ENCODE measurements at regions not wholly inside any gene's neighbourhood (a gene's known extent, or its start where the extent isn't known, plus 50 kb on each side); places are given as distances from the start of the nearest gene placed in this dataset.

DNA sequence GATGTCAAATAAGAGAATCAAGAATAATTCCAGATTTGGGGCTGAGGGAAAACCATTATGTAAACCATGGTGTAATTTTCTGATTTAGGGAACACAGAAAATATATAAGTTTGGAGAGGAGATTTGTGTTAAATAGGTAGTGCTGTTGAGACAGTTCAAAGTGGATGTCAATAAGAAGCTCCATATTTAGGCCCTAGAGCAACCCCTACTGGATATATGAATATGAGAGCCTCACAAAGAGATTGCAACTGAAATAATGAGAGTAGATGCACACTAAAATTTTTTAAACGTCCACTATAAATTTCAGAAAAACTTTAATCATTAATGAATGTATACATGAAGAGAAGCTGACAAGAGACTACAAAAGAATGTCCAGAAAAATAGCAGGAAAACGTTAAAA, 1447.8 kb upstream of the PRMT6 start:
- ChIA-PET CTCF (no interaction called here), POLR2A (no interaction called here)
- intact Hi-C loops (cut with micrococcal nuclease) (no loop called here), dilution Hi-C loops (cut with MboI; ENCODE audit: extremely low pct_ligation_motif_present, low sequenced_read_pairs) (no loop called here)
- BruUV-seq (replicated peaks): no TSS peak
- Histone ChIP-seq H3K9me3 (replicated peaks; ENCODE audit: control insufficient read depth, insufficient read depth, low read length) (no peaks in the 10 kb centered on the region), H3K79me2 (ENCODE audit: control insufficient read depth, insufficient read depth, low read length) (no peaks in the 10 kb centered on the region), H3K4me1 (ENCODE audit: control insufficient read depth, extremely low read depth, insufficient read depth, low read length) (no peaks in the 10 kb centered on the region), H3K27me3 (ENCODE audit: control insufficient read depth in 2 of 2, insufficient read depth in 2 of 2, low read length in 2 of 2) (no peaks in the 10 kb centered on the region), H3K36me3 (ENCODE audit: control insufficient read depth in 2 of 2, extremely low read depth in 1 of 2, insufficient read depth in 2 of 2, low read length in 2 of 2) (no peaks in the 10 kb centered on the region), H3K9me1 (replicated peaks; ENCODE audit: control insufficient read depth, extremely low read depth, insufficient read depth, low read length) (no peaks in the 10 kb centered on the region), H3K9ac (replicated peaks; ENCODE audit: extremely low read depth, insufficient read depth, low read length) (no peak overlapping the region), H3K4me3 (replicated peaks in 1 of 3; ENCODE audit: insufficient read depth in 1 of 3, low read depth in 1 of 3, low read length in 3 of 3) (no peak overlapping the region), H2AFZ (ENCODE audit: low read depth, low read length) (no peak overlapping the region), H3K4me2 (ENCODE audit: insufficient read depth, low read length) (no peak overlapping the region), H3K27ac (ENCODE audit: insufficient read depth, low read depth, low read length) (no peak overlapping the region), H4K20me1 (replicated peaks; ENCODE audit: control insufficient read depth, extremely low read depth, insufficient read depth, low read length) (no peaks in the 10 kb centered on the region)
- FAIRE-seq (no peak), DNase-seq (ENCODE audit: low read depth, low spot score) (no peak)
- TF ChIP-seq, protein P1, sequence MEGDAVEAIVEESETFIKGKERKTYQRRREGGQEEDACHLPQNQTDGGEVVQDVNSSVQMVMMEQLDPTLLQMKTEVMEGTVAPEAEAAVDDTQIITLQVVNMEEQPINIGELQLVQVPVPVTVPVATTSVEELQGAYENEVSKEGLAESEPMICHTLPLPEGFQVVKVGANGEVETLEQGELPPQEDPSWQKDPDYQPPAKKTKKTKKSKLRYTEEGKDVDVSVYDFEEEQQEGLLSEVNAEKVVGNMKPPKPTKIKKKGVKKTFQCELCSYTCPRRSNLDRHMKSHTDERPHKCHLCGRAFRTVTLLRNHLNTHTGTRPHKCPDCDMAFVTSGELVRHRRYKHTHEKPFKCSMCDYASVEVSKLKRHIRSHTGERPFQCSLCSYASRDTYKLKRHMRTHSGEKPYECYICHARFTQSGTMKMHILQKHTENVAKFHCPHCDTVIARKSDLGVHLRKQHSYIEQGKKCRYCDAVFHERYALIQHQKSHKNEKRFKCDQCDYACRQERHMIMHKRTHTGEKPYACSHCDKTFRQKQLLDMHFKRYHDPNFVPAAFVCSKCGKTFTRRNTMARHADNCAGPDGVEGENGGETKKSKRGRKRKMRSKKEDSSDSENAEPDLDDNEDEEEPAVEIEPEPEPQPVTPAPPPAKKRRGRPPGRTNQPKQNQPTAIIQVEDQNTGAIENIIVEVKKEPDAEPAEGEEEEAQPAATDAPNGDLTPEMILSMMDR (IDR thresholded peaks at IDR 0.05; ENCODE audit: extremely low read depth in 1 of 2, insufficient read depth in 1 of 2, low read depth in 1 of 2, low read length in 2 of 2): no peak

DNA sequence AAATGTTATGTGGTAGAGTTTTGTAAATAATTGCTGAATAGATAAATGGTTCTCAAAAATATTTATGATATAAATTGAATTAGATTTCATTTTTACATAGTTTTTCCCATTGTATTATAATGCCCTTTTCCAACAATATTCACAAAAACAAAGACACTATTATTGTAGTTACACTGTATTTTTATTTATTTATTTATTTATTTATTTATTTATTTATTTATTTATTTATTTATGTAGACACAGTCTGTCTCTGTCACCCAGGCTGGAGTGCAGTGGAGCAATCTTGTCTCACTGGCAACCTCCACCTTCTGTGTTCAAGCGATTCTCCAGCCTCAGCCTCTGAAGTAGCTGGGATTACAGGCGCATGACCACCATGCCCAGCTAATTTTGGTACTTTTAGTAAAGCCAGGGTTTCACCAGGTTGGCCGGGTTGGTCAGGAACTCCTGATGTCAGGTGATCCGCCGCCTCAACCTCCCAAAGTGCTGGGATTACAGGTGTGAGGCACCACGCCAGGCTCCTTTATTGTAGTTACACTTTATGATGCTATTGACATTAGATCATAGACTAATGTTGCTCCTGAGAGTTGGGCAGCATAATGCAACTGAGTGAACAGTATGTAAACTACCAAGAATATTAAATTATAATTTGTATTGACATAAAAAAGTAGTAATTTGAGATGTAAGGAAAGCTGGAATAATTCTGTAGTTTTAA, 1430.0 kb upstream of the PRMT6 start:
- H3K27ac ChIP-seq (ENCODE audit: insufficient read depth, low read depth, low read length): no peak overlapping the region
- no peak overlapping the region for H3K9ac ChIP-seq (replicated peaks; ENCODE audit: extremely low read depth, insufficient read depth, low read length)
- BruUV-seq (replicated peaks): no TSS peak
- DNase-seq (ENCODE audit: low read depth, low spot score): no peak
- no peaks in the 10 kb centered on the region for H3K36me3 ChIP-seq (ENCODE audit: control insufficient read depth in 2 of 2, extremely low read depth in 1 of 2, insufficient read depth in 2 of 2, low read length in 2 of 2)
- no peak overlapping the region for H3K4me3 ChIP-seq (replicated peaks in 1 of 3; ENCODE audit: insufficient read depth in 1 of 3, low read depth in 1 of 3, low read length in 3 of 3)
- H3K27me3 ChIP-seq (ENCODE audit: control insufficient read depth in 2 of 2, insufficient read depth in 2 of 2, low read length in 2 of 2): no peaks in the 10 kb centered on the region
- no peak overlapping the region for H2AFZ ChIP-seq (ENCODE audit: low read depth, low read length)
- no peaks in the 10 kb centered on the region for H4K20me1 ChIP-seq (replicated peaks; ENCODE audit: control insufficient read depth, extremely low read depth, insufficient read depth, low read length)
- FAIRE-seq: no peak
- ChIA-PET CTCF (no interaction called here), POLR2A (no interaction called here)
- H3K79me2 ChIP-seq (ENCODE audit: control insufficient read depth, insufficient read depth, low read length): no peaks in the 10 kb centered on the region
- H3K9me1 ChIP-seq (replicated peaks; ENCODE audit: control insufficient read depth, extremely low read depth, insufficient read depth, low read length): no peaks in the 10 kb centered on the region
- H3K9me3 ChIP-seq (replicated peaks; ENCODE audit: control insufficient read depth, insufficient read depth, low read length): no peaks in the 10 kb centered on the region
- no peak overlapping the region for H3K4me2 ChIP-seq (ENCODE audit: insufficient read depth, low read length)
- no peaks in the 10 kb centered on the region for H3K4me1 ChIP-seq (ENCODE audit: control insufficient read depth, extremely low read depth, insufficient read depth, low read length)
- intact Hi-C loops (cut with micrococcal nuclease): no loop called here
- TF ChIP-seq GATA2 (IDR thresholded peaks at IDR 0.05; ENCODE audit: insufficient read depth, insufficient read length, low read depth, low read length): no peak
- no peak for TF ChIP-seq JUN (IDR thresholded peaks at IDR 0.05; ENCODE audit: borderline replicate concordance, insufficient read depth, insufficient read length, low read depth)
- TF ChIP-seq FOS (IDR thresholded peaks at IDR 0.05; ENCODE audit: borderline replicate concordance, insufficient read depth, low read length): no peak
- TF ChIP-seq, protein P1 (IDR thresholded peaks at IDR 0.05; ENCODE audit: extremely low read depth in 1 of 2, insufficient read depth in 1 of 2, low read depth in 1 of 2, low read length in 2 of 2): no peak
- TF ChIP-seq POLR2A (IDR thresholded peaks at IDR 0.05; ENCODE audit: low read depth, low read length): no peak
- no peak for TF ChIP-seq MYC (IDR thresholded peaks at IDR 0.05; ENCODE audit: low read depth, low read length)
- TF ChIP-seq, protein P2, sequence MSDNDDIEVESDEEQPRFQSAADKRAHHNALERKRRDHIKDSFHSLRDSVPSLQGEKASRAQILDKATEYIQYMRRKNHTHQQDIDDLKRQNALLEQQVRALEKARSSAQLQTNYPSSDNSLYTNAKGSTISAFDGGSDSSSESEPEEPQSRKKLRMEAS (IDR thresholded peaks at IDR 0.05; ENCODE audit: insufficient read depth, insufficient read length): no peak
- no peak for TF ChIP-seq POLR2AphosphoS5 (IDR thresholded peaks at IDR 0.05; ENCODE audit: insufficient read depth, low read depth, low read length)
- TF ChIP-seq EZH2 (IDR thresholded peaks at IDR 0.05; ENCODE audit: borderline replicate concordance, low read depth, low read length, severe bottlenecking): no peak
- dilution Hi-C loops (cut with MboI; ENCODE audit: extremely low pct_ligation_motif_present, low sequenced_read_pairs): no loop called here

All from endothelial cell of umbilical vein (primary cell).